Astrocyte (in vitro differentiated cells and primary cell): ENCODE measurements at regions not wholly inside any gene's neighbourhood (a gene's known extent, or its start where the extent isn't known, plus 50 kb on each side); places are given as distances from the start of the nearest gene placed in this dataset.

ENCODE experiments used
- CTCF ChIP-seq: IDR thresholded peaks from 2 replicates; pipeline ENCODE4 v1.5.1; 2011; ENCODE audit warnings: low read depth, mild to moderate bottlenecking, inconsistent platforms, low read length, moderate library complexity; ENCODE audit not compliant: insufficient read depth
- EZH2 ChIP-seq: IDR thresholded peaks from 2 replicates; pipeline ENCODE4 v1.6.1; 2012; ENCODE audit warnings: mild to moderate bottlenecking, low read length, inconsistent platforms; ENCODE audit not compliant: insufficient read depth

- TF ChIP-seq CTCF (peak; percentile 34), EZH2 (no peak)
Measured at GRCh38 chr16:6684076-6684673, 648.5 kb upstream of the RBFOX1 start.
